KMS-11 (cell line): ENCODE measurements at regions not wholly inside any gene's neighbourhood (a gene's known extent, or its start where the extent isn't known, plus 50 kb on each side); places are given as distances from the start of the nearest gene placed in this dataset.
"Not testable (repeated sequence)": the region's sequence is repeated elsewhere in the genome, so short reads cannot be mapped to it uniquely, and the experiment has no call there.

Experiments used
- H2AFZ ChIP-seq: fragments of 200-600 bp; sonication (generic); 2 replicates; pipeline ENCODE4 v1.6.1; 2016; ENCODE audit warnings: antibody characterized with exemption, mixed run types, low read depth
- H3K27ac ChIP-seq: fragments of 200-600 bp; sonication (generic); 2 replicates; pipeline ENCODE4 v1.6.1; 2016; ENCODE audit warnings: mild to moderate bottlenecking, mixed run types
- H3K27me3 ChIP-seq: fragments of 200-600 bp; sonication (generic); 2 replicates; pipeline ENCODE4 v1.6.1; 2017; ENCODE audit warnings: mild to moderate bottlenecking, low read depth, mixed run types, moderate library complexity; ENCODE audit not compliant: insufficient read depth
- H3K36me3 ChIP-seq: fragments of 200-600 bp; sonication (generic); 2 replicates; pipeline ENCODE4 v1.6.1; 2017; ENCODE audit warnings: mild to moderate bottlenecking, mixed run types; ENCODE audit not compliant: insufficient read depth
- H3K4me1 ChIP-seq: fragments of 200-600 bp; sonication (generic); 2 replicates; pipeline ENCODE4 v1.6.1; 2016; ENCODE audit warnings: mild to moderate bottlenecking, low read depth, mixed run types; ENCODE audit not compliant: poor library complexity, severe bottlenecking
- H3K4me2 ChIP-seq: fragments of 200-600 bp; sonication (generic); 2 replicates; pipeline ENCODE4 v1.7.0; 2016; ENCODE audit warnings: mild to moderate bottlenecking, mixed run types
- H3K4me3 ChIP-seq: fragments of 200-600 bp; sonication (generic); IDR thresholded peaks from 2 replicates; pipeline ENCODE4 v1.6.1; 2017; ENCODE audit warnings: low read depth, low read length, mixed read lengths; ENCODE audit not compliant: insufficient read depth
- H3K79me2 ChIP-seq: fragments of 200-600 bp; sonication (generic); 2 replicates; pipeline ENCODE4 v1.6.1; 2016; ENCODE audit warnings: low read depth, mixed run types; ENCODE audit not compliant: insufficient read depth
- H3K9ac ChIP-seq: fragments of 200-600 bp; sonication (generic); 2 replicates; pipeline ENCODE4 v1.6.1; 2016; ENCODE audit warnings: mild to moderate bottlenecking, mixed run types
- H4K20me1 ChIP-seq: fragments of 200-600 bp; sonication (generic); 2 replicates; pipeline ENCODE4 v1.6.1; 2016; ENCODE audit warnings: mild to moderate bottlenecking, mixed run types; ENCODE audit not compliant: insufficient read depth
- TF ChIP-seq, protein P1 (sequence below): fragments of 200-600 bp; sonication (generic); conservative IDR thresholded peaks from 2 replicates; pipeline ENCODE4 v1.6.1; 2017; ENCODE audit warnings: low read depth, mild to moderate bottlenecking, antibody characterized with exemption, low read length, moderate library complexity, mixed read lengths

DNA sequence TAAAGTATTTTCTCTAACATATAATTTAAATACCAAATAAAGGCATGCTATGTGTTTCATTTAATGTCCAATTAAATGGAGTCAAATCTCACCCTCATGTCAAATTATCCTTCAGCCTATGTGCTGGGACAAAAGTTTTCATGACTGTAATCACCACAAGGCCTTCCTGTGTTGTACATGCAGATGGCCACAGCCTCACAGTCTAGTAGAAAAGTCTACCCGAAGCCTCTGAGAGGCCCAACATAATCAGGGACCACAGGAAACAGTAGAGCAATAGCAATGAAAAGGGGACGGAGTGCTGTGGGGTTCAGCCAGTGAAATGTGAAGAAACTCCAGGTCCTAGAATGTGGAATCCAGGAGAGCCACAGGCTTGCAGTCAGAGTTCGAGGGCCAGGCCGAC is 140.2 kb upstream of the KLF6 start:
- Histone ChIP-seq H3K4me1 (no peaks in the 10 kb centered on the region), H3K27ac (no peak overlapping the region)
- TF ChIP-seq, protein P1, sequence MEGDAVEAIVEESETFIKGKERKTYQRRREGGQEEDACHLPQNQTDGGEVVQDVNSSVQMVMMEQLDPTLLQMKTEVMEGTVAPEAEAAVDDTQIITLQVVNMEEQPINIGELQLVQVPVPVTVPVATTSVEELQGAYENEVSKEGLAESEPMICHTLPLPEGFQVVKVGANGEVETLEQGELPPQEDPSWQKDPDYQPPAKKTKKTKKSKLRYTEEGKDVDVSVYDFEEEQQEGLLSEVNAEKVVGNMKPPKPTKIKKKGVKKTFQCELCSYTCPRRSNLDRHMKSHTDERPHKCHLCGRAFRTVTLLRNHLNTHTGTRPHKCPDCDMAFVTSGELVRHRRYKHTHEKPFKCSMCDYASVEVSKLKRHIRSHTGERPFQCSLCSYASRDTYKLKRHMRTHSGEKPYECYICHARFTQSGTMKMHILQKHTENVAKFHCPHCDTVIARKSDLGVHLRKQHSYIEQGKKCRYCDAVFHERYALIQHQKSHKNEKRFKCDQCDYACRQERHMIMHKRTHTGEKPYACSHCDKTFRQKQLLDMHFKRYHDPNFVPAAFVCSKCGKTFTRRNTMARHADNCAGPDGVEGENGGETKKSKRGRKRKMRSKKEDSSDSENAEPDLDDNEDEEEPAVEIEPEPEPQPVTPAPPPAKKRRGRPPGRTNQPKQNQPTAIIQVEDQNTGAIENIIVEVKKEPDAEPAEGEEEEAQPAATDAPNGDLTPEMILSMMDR, result no peak

DNA sequence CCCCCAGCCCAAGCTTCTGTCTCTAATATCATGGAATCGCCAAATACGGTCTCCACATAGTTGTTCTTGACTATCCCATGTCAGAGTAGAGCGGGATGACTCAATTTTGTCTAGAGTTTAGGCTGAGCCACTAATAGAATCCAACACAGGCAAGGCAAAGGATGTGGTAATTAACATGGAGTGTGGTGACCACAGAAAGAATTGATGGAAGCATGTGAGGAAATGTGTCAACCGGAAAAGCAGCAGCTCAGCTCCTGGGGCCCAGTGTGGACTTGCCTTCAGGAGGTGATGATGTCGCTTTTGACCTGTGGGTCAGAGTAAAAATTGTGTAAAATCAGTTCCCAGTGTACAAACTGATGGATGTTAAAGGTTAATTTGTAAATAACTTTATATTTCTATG is 139.3 kb upstream of the KLF6 start:
- TF ChIP-seq, protein P1, result no peak
- H3K4me1 ChIP-seq, result no peaks in the 10 kb centered on the region
- no peak overlapping the region for H2AFZ ChIP-seq
- no peak overlapping the region for H3K4me3 ChIP-seq
- H3K27ac ChIP-seq, result no peak overlapping the region
- no peaks in the 10 kb centered on the region for H4K20me1 ChIP-seq
- no peaks in the 10 kb centered on the region for H3K27me3 ChIP-seq
- no peaks in the 10 kb centered on the region for H3K79me2 ChIP-seq
- H3K4me2 ChIP-seq, result no peak overlapping the region
- H3K36me3 ChIP-seq, result no peaks in the 10 kb centered on the region
- H3K9ac ChIP-seq, result no peak overlapping the region

More for the DNA sequence above, 140.2 kb upstream of the KLF6 start:
- H4K20me1 ChIP-seq, result no peaks in the 10 kb centered on the region
- H3K4me2 ChIP-seq, result no peak overlapping the region
- no peak overlapping the region for H3K9ac ChIP-seq
- H3K36me3 ChIP-seq, result no peaks in the 10 kb centered on the region
- H3K79me2 ChIP-seq, result no peaks in the 10 kb centered on the region
- H3K4me3 ChIP-seq, result no peak overlapping the region
- no peak overlapping the region for H2AFZ ChIP-seq
- no peaks in the 10 kb centered on the region for H3K27me3 ChIP-seq

DNA sequence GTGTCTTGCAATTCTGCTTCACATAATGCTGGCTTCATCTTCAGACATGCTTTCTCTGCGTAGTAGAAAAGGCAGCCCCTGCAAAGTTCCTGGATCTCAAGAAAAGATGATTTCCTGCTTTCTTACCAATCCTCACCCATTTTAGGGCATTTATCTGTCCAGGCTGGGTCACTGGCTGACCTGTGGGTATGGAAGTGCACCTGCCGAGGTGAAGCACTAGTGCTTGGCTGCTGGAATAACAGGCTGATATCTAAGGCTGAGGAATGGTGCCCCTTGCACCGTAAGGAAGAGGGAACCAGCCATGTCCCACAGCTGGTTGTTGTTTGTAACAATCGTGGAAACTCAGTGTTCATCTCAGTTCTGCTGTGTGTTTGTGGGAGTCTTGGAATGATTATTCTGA is 138.0 kb upstream of the KLF6 start:
- Histone ChIP-seq H3K4me3 (no peak overlapping the region), H4K20me1 (no peaks in the 10 kb centered on the region), H3K27me3 (no peaks in the 10 kb centered on the region), H3K9ac (no peak overlapping the region), H3K36me3 (no peaks in the 10 kb centered on the region), H2AFZ (no peak overlapping the region), H3K79me2 (no peaks in the 10 kb centered on the region), H3K4me1 (no peaks in the 10 kb centered on the region), H3K27ac (no peak overlapping the region), H3K4me2 (no peak overlapping the region)
- TF ChIP-seq, protein P1, result no peak

DNA sequence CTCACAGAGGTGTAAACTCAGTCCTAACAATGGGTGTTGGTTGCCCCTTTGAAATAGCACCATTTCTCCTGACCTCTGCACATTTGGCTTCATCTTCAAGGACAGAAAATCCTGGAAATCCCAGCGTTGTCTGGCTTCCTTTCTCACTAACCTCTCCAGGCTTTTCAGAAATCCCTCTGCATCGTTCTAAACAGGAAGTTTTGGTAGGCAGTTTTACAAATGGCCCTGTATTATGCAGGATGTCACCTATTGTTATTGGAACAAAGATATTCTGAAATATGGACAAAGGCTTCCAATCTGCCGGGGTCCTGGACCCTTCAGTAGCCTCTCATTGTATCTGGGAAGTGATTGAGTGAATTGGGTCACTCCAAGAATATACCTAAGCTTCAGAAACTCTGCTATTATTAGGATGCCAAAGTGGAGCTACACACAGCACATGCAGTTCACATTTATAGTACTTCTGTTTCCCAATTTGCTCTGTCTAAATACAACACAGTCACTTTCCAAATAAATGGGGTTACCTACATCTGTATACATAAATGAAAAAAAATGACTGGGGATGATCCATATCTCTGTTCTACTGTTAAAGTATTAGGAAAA is 134.8 kb upstream of the KLF6 start:
- TF ChIP-seq, protein P1, result no peak
- no peak overlapping the region for H2AFZ ChIP-seq
- H3K4me3 ChIP-seq, result no peak overlapping the region
- H3K4me2 ChIP-seq, result no peak overlapping the region
- no peak overlapping the region for H3K9ac ChIP-seq
- H3K36me3 ChIP-seq, result no peaks in the 10 kb centered on the region
- H3K79me2 ChIP-seq, result no peaks in the 10 kb centered on the region
- no peak overlapping the region for H3K27ac ChIP-seq
- no peaks in the 10 kb centered on the region for H4K20me1 ChIP-seq
- H3K4me1 ChIP-seq, result no peaks in the 10 kb centered on the region
- H3K27me3 ChIP-seq, result no peaks in the 10 kb centered on the region

DNA sequence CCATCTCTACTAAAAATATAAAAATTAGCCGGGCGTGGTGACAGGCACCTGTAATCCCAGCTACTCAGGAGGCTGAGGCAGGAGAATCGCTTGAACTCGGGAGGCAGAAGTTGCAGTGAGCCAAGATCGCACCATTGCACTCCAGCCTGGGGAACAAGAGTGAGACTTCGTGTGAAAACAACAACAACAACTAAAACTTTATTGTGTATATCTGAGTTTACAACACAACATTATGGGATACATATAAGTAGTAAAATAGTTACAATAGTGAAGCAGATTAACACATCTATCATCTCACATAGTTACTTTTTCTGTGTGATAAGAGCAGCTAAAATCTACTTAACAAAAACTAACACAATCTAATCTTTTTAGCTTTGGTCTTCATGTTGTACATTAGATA is 132.4 kb upstream of the KLF6 start:
- not testable (repeated sequence) for H3K4me3 ChIP-seq, H3K4me2 ChIP-seq, H3K79me2 ChIP-seq, H4K20me1 ChIP-seq, H3K36me3 ChIP-seq, H3K27me3 ChIP-seq, H3K4me1 ChIP-seq, H3K27ac ChIP-seq, H3K9ac ChIP-seq, H2AFZ ChIP-seq
